IMR-90 (cell line): ENCODE measurements at regions not wholly inside any gene's neighbourhood (a gene's known extent, or its start where the extent isn't known, plus 50 kb on each side); places are given as distances from the start of the nearest gene placed in this dataset.

Experiments
- ATAC-seq: fragments of 200-7000 bp; cut with Tn5 transposase; 2 replicates; pipeline ENCODE4 v1.9.1; 2020; ENCODE audit warnings: low read depth, mild to moderate bottlenecking, moderate library complexity
- BruUV-seq: library from RNA; stranded (reverse); fragments of 400-500 nt; replicated peaks from 2 replicates; lab custom pipeline; 2021; lab: Mats Ljungman, UMichigan
- CTCF ChIA-PET: fragments of 300-600 bp; formaldehyde crosslinking; extraction: SDS; loops from one replicate; lab custom pipeline; 2021; ENCODE audit warnings: antibody characterized with exemption; lab: Yijun Ruan, JAX
- POLR2A ChIA-PET: fragments of 300-600 bp; sonication (Branson Sonifier 250); formaldehyde crosslinking; loops from one replicate; lab custom pipeline; 2022; ENCODE audit warnings: antibody characterized with exemption; ENCODE audit not compliant: unreplicated experiment; lab: Charles Lee
- DNase-seq: peaks from one replicate; pipeline ENCODE4 v3.0.0; 2013
- H2AFZ ChIP-seq: replicated peaks from 2 replicates; pipeline ENCODE3; 2013; ENCODE audit warnings: low read length, mild to moderate bottlenecking; ENCODE audit not compliant: poor library complexity
- H2AK5ac ChIP-seq: 2 replicates; pipeline ENCODE4 v1.6.1; 2013; ENCODE audit warnings: low read depth, low read length, inconsistent platforms
- H2AK9ac ChIP-seq: replicated peaks from 2 replicates; pipeline ENCODE3; 2013; ENCODE audit warnings: mild to moderate bottlenecking, low read depth, low read length, moderate library complexity; ENCODE audit not compliant: poor library complexity
- H2BK120ac ChIP-seq: 2 replicates; pipeline ENCODE4 v1.6.1; 2013; ENCODE audit warnings: low read depth, low read length, inconsistent platforms
- H2BK15ac ChIP-seq: 3 replicates; pipeline ENCODE4 v1.6.1; 2013; ENCODE audit warnings: low read depth, low read length, inconsistent platforms
- H2BK20ac ChIP-seq: 2 replicates; pipeline ENCODE4 v1.6.1; 2013; ENCODE audit warnings: low read depth, mild to moderate bottlenecking, inconsistent platforms, low read length, moderate library complexity
- H2BK5ac ChIP-seq: 2 replicates; pipeline ENCODE4 v1.6.1; 2013; ENCODE audit warnings: mild to moderate bottlenecking, low read depth, low read length, inconsistent platforms; ENCODE audit not compliant: poor library complexity, severe bottlenecking
- H3K14ac ChIP-seq: replicated peaks from 2 replicates; pipeline ENCODE4 v1.6.1; 2013; ENCODE audit warnings: low read depth, low read length, inconsistent platforms
- H3K18ac ChIP-seq: 2 replicates; pipeline ENCODE4 v1.6.1; 2013; ENCODE audit warnings: low read depth, low read length, control low read depth
- H3K23ac ChIP-seq: 2 replicates; pipeline ENCODE4 v1.6.1; 2013; ENCODE audit warnings: low read depth, low read length, inconsistent platforms
- H3K27ac ChIP-seq: 2 replicates; pipeline ENCODE4 v1.5.1; 2013; ENCODE audit warnings: mild to moderate bottlenecking, control low read depth, low read length; ENCODE audit not compliant: insufficient read depth
- H3K27me3 ChIP-seq: 2 replicates; pipeline ENCODE4 v1.6.1; 2013; ENCODE audit warnings: low read length; ENCODE audit not compliant: control insufficient read depth, insufficient read depth
- H3K36me3 ChIP-seq: 2 replicates; pipeline ENCODE4 v1.6.1; 2013; ENCODE audit warnings: low read length, mixed read lengths; ENCODE audit not compliant: control insufficient read depth, insufficient read depth
- H3K4ac ChIP-seq: 2 replicates; pipeline ENCODE4 v1.6.1; 2013; ENCODE audit warnings: low read depth, low read length, inconsistent platforms
- H3K4me1 ChIP-seq: 2 replicates; pipeline ENCODE4 v1.6.1; 2013; ENCODE audit warnings: low read length, mixed read lengths; ENCODE audit not compliant: control insufficient read depth, insufficient read depth
- H3K4me2 ChIP-seq: 2 replicates; pipeline ENCODE4 v1.6.1; 2013; ENCODE audit warnings: low read depth, mild to moderate bottlenecking, control low read depth, low read length, moderate library complexity
- H3K4me3 ChIP-seq: 2 replicates; pipeline ENCODE4 v1.5.1; 2013; ENCODE audit warnings: low read depth, mild to moderate bottlenecking, control low read depth, low read length, moderate library complexity; ENCODE audit not compliant: insufficient read depth
- H3K56ac ChIP-seq: 2 replicates; pipeline ENCODE4 v1.6.1; 2013; ENCODE audit warnings: low read length, inconsistent platforms; ENCODE audit not compliant: insufficient read depth; ENCODE audit errors: extremely low read depth
- H3K79me1 ChIP-seq, 2 experiments: 2 replicates each; pipeline ENCODE4 v1.6.1; 2013; ENCODE audit warnings: low read length in 2 of 2, inconsistent platforms in 1 of 2, low read depth in 1 of 2
- H3K9ac ChIP-seq: 2 replicates; pipeline ENCODE4 v1.6.1; 2013; ENCODE audit warnings: low read depth, low read length, control low read depth
- H3K9me1 ChIP-seq: 2 replicates; pipeline ENCODE4 v1.6.1; 2013; ENCODE audit warnings: low read length, inconsistent platforms; ENCODE audit not compliant: insufficient read depth
- H3K9me3 ChIP-seq: 2 replicates; pipeline ENCODE4 v1.6.1; 2013; ENCODE audit warnings: low read length; ENCODE audit not compliant: control insufficient read depth, insufficient read depth
- H4K20me1 ChIP-seq: 2 replicates; pipeline ENCODE4 v1.6.1; 2013; ENCODE audit warnings: low read length, inconsistent platforms; ENCODE audit not compliant: insufficient read depth
- H4K5ac ChIP-seq: 2 replicates; pipeline ENCODE4 v1.6.1; 2013; ENCODE audit warnings: mild to moderate bottlenecking, low read depth, low read length, control low read depth
- H4K8ac ChIP-seq, 2 experiments: 2 replicates each; pipeline ENCODE4 v1.6.1; 2013; ENCODE audit warnings: low read depth in 2 of 2, low read length in 2 of 2, control low read depth in 1 of 2, inconsistent platforms in 1 of 2
- H4K91ac ChIP-seq: 2 replicates; pipeline ENCODE4 v1.6.1; 2013; ENCODE audit warnings: low read depth, low read length, inconsistent platforms; ENCODE audit not compliant: insufficient read depth
- BHLHE40 ChIP-seq: fragments of 150-350 bp; IDR thresholded peaks from 2 replicates; pipeline ENCODE4 v1.6.1; 2016; ENCODE audit warnings: mild to moderate bottlenecking, low read depth, low read length
- CHD1 ChIP-seq: IDR thresholded peaks from 2 replicates; pipeline ENCODE4 v1.6.1; 2012; ENCODE audit warnings: low read depth, low read length, improper control_type of control experiment
- CTCF ChIP-seq: conservative IDR thresholded peaks from 2 replicates; pipeline ENCODE4 v1.5.1; 2012; ENCODE audit warnings: mild to moderate bottlenecking, low read depth, low read length, improper control_type of control experiment
- ELK1 ChIP-seq: fragments of 150-350 bp; IDR thresholded peaks from 2 replicates; pipeline ENCODE4 v1.6.1; 2016; ENCODE audit warnings: low read depth, mild to moderate bottlenecking, low read length, moderate library complexity, borderline replicate concordance
- FOS ChIP-seq: fragments of 150-350 bp; IDR thresholded peaks from 2 replicates; pipeline ENCODE4 v1.6.1; 2016; ENCODE audit warnings: low read depth, low read length
- NFE2L2 ChIP-seq: fragments of 150-350 bp; IDR thresholded peaks from 2 replicates; pipeline ENCODE4 v1.6.1; 2016; ENCODE audit warnings: low read depth, mild to moderate bottlenecking, low read length
- RAD21 ChIP-seq: IDR thresholded peaks from 2 replicates; pipeline ENCODE4 v1.6.1; 2012; ENCODE audit warnings: low read length, improper control_type of control experiment
- RFX5 ChIP-seq: IDR thresholded peaks from 2 replicates; pipeline ENCODE4 v1.8.0; 2012; ENCODE audit warnings: low read depth, mild to moderate bottlenecking, low read length, moderate library complexity
- USF2 ChIP-seq: fragments of 150-350 bp; IDR thresholded peaks from 2 replicates; pipeline ENCODE4 v1.6.1; 2017; ENCODE audit warnings: mild to moderate bottlenecking, antibody characterized with exemption, low read length, low read depth
- WGBS, 2 experiments: methylation state at CpG; one replicate each; pipeline versions ENCODE4 v1.1.5 to v1.1.7; 2013; ENCODE audit warnings: missing lambda C conversion rate in 2 of 2; ENCODE audit not compliant: insufficient read length in 1 of 2; ENCODE audit errors: extremely low coverage in 2 of 2; 5-methylcytosine and 5-hydroxymethylcytosine counted together
- dilution Hi-C: fragments of 300-500 bp; cut with HindIII; formaldehyde crosslinking; loops from one replicate; pipeline ENCODE4 v1.14.3; 2018; ENCODE audit warnings: low sequenced_read_pairs; ENCODE audit not compliant: unreplicated experiment
- in situ Hi-C: fragments of 300-500 bp; cut with MboI; formaldehyde crosslinking; loops from 3 replicates; pipeline ENCODE4 v1.14.3; 2019; ENCODE audit warnings: low sequenced_read_pairs, inconsistent platforms, mixed read lengths
- intact Hi-C: fragments of 100-400 bp; cut with micrococcal nuclease; formaldehyde crosslinking; loops from 2 replicates; pipeline ENCODE4 v1.10.0; 2022

- H3K18ac ChIP-seq = no peak overlapping the region
These were observed 53.6 kb downstream of the PLCE1 start for GRCh38 chr10:94047293-94047692.

More at GRCh38 chr10:94047293-94047692, 53.6 kb downstream of the PLCE1 start:
- Histone ChIP-seq H4K8ac (no peak overlapping the region), H4K5ac (no peak overlapping the region), H3K36me3 (no peaks in the 10 kb centered on the region), H3K9me3 (no peaks in the 10 kb centered on the region), H2BK120ac (no peak overlapping the region), H3K9ac (no peak overlapping the region), H3K79me1 (no peaks in the 10 kb centered on the region), H2BK15ac (no peak overlapping the region), H3K4me3 (no peak overlapping the region), H3K27me3 (no peaks in the 10 kb centered on the region), H2AFZ (no peak overlapping the region), H2BK5ac (no peak overlapping the region), H2AK9ac (no peak overlapping the region), H3K23ac (no peak overlapping the region), H4K20me1 (no peaks in the 10 kb centered on the region), H3K14ac (no peak overlapping the region), H2BK20ac (no peak overlapping the region), H2AK5ac (no peak overlapping the region), H3K4ac (no peak overlapping the region), H3K56ac (no peak overlapping the region), H3K9me1 (no peaks in the 10 kb centered on the region), H3K4me1 (no peaks in the 10 kb centered on the region; the same call in 1 of the 2 replicates), H3K27ac (no peak overlapping the region), H4K91ac (no peak overlapping the region), H3K4me2 (no peak overlapping the region)
- in situ Hi-C loops = no loop called here
- ChIA-PET CTCF (no interaction called here), POLR2A (no interaction called here)
- no peak for TF ChIP-seq USF2
- TF ChIP-seq RAD21 = no peak
- no peak for TF ChIP-seq CHD1
- no peak for TF ChIP-seq RFX5
- no peak for TF ChIP-seq BHLHE40
- TF ChIP-seq NFE2L2 = no peak
- TF ChIP-seq ELK1 = no peak
- no peak for TF ChIP-seq CTCF
- TF ChIP-seq FOS = no peak
- DNase-seq = no peak
- no TSS peak for BruUV-seq
- intact Hi-C loops = no loop called here
- dilution Hi-C loops = no loop called here
- no peak for ATAC-seq
- WGBS, 2 experiments = no CpG with 5 or more reads among the region's 3 CpGs
